HG03432 (cell line): ENCODE measurements at regions not wholly inside any gene's neighbourhood (a gene's known extent, or its start where the extent isn't known, plus 50 kb on each side); places are given as distances from the start of the nearest gene placed in this dataset.
"Not testable (repeated sequence)": the region's sequence is repeated elsewhere in the genome, so short reads cannot be mapped to it uniquely, and the experiment has no call there.

ENCODE experiments used
- ATAC-seq: cut with Tn5 transposase; IDR thresholded peaks from one replicate; pipeline ENCODE4 v1.9.1; 2021; ENCODE audit warnings: mild to moderate bottlenecking, moderate library complexity; ENCODE audit not compliant: unreplicated experiment

- no peak for ATAC-seq
Observed at GRCh38 chr22:47625531-47626427, 863.3 kb downstream of the TBC1D22A start.

- no peak for ATAC-seq
Observed at GRCh38 chr22:47625013-47625385, 862.5 kb downstream of the TBC1D22A start.

- no peak for ATAC-seq
Observed at GRCh38 chr22:47624252-47625012, 862.0 kb downstream of the TBC1D22A start.

- no peak for ATAC-seq
Observed at GRCh38 chr22:47623763-47624148, 861.3 kb downstream of the TBC1D22A start.

- ATAC-seq: no peak
Observed at GRCh38 chr22:47623066-47623762, 860.8 kb downstream of the TBC1D22A start.

- no peak for ATAC-seq
Observed at GRCh38 chr22:47622541-47622940, 860.1 kb downstream of the TBC1D22A start.

GRCh38 chr22:47621253-47621652 lies 858.8 kb downstream of the TBC1D22A start:
- ATAC-seq: no peak

- ATAC-seq: no peak
Observed at GRCh38 chr22:47620391-47620790, 857.9 kb downstream of the TBC1D22A start.

- ATAC-seq: no peak
Observed at GRCh38 chr22:47619631-47620030, 857.2 kb downstream of the TBC1D22A start.

- ATAC-seq: no peak
Observed at GRCh38 chr22:47618180-47619010, 855.9 kb downstream of the TBC1D22A start.

GRCh38 chr22:47617186-47617585 lies 854.7 kb downstream of the TBC1D22A start:
- no peak for ATAC-seq

GRCh38 chr22:47616396-47617020 lies 854.1 kb downstream of the TBC1D22A start:
- ATAC-seq: no peak

GRCh38 chr22:47615051-47615450 lies 852.6 kb downstream of the TBC1D22A start:
- no peak for ATAC-seq

- ATAC-seq: no peak
Observed at GRCh38 chr22:47613606-47614350, 851.3 kb downstream of the TBC1D22A start.

GRCh38 chr22:47613181-47613580 lies 850.7 kb downstream of the TBC1D22A start:
- ATAC-seq: not testable (repeated sequence)

GRCh38 chr22:47612311-47612910 lies 850.0 kb downstream of the TBC1D22A start:
- ATAC-seq: no peak

- no peak for ATAC-seq
Observed at GRCh38 chr22:47610764-47611163, 848.3 kb downstream of the TBC1D22A start.

GRCh38 chr22:47610281-47610680 lies 847.8 kb downstream of the TBC1D22A start:
- no peak for ATAC-seq

- no peak for ATAC-seq
Observed at GRCh38 chr22:47609653-47610052, 847.2 kb downstream of the TBC1D22A start.
